Stomach smooth muscle (tissue), 2 donors: ENCODE measurements at regions not wholly inside any gene's neighbourhood (a gene's known extent, or its start where the extent isn't known, plus 50 kb on each side); places are given as distances from the start of the nearest gene placed in this dataset.

Source experiments
- H3K27ac ChIP-seq: one replicate; pipeline ENCODE4 v1.7.0; 2013; ENCODE audit warnings: mild to moderate bottlenecking, low read length, inconsistent platforms
- H3K27me3 ChIP-seq, 2 donors: one replicate each; pipeline ENCODE4 v1.7.0; 2013; ENCODE audit warnings: low read length in 2 of 2; ENCODE audit not compliant: insufficient read depth in 2 of 2, control insufficient read depth in 1 of 2
- H3K36me3 ChIP-seq, 2 donors: one replicate each; pipeline ENCODE4 v1.7.0; 2013; ENCODE audit warnings: low read length in 2 of 2; ENCODE audit not compliant: control insufficient read depth in 2 of 2, insufficient read depth in 2 of 2
- H3K4me1 ChIP-seq: one replicate; pipeline ENCODE4 v1.7.0; 2013; ENCODE audit warnings: low read length; ENCODE audit not compliant: control insufficient read depth, insufficient read depth
- H3K4me3 ChIP-seq, 2 donors: one replicate each; pipeline ENCODE4 v1.7.0; 2013; ENCODE audit warnings: low read length in 2 of 2
- H3K9ac ChIP-seq, 2 donors: one replicate each; pipeline ENCODE4 v1.7.0; 2013; ENCODE audit warnings: low read length in 2 of 2, mild to moderate bottlenecking in 1 of 2
- H3K9me3 ChIP-seq, 2 donors: one replicate each; pipeline ENCODE4 v1.7.0; 2013; ENCODE audit warnings: low read length in 2 of 2; ENCODE audit not compliant: control insufficient read depth in 2 of 2
- donor health status: healthy.
- donor health status: Pancreatic carcinoma.

DNA sequence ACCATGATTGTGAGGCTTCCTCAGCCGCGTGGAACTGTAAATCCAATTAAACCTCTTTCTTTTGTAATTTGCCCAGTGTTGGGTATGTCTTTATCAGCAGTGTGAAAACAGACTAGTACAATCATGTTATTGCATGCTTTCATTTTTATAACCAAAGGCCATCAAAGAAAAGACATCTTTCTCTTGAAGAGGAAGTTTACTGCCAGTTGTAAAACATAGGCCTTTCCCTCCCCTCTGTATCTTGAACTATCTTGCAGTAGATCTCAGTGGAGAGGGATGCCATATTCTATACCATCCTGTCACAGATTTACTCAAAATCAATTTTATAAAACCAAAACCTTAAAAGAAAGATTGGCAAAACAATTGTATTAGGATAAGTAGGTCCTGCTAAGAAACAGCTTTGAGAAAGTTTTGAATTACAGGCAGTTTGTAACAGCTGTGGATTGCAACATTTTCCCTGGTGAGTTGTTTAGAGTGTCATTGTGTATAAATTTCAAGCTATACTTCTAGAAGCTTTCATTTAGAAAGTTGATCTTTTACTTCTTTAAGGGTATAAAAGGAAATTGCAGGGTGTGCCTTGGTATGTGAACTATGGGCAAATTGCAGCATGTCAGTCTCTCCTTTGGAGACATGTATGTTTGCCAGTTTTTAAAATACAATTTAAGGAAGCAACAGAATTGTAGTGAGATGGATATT lies 128.0 kb downstream of the ATP23 start:
- H3K36me3 ChIP-seq = no peaks in the 10 kb centered on the region
- H3K27me3 ChIP-seq = no peaks in the 10 kb centered on the region
- no peaks in the 10 kb centered on the region for H3K9me3 ChIP-seq
- no peaks in the 10 kb centered on the region for H3K4me1 ChIP-seq
- no peak overlapping the region for H3K9ac ChIP-seq
- no peak overlapping the region for H3K27ac ChIP-seq
- H3K4me3 ChIP-seq = no peak overlapping the region

DNA sequence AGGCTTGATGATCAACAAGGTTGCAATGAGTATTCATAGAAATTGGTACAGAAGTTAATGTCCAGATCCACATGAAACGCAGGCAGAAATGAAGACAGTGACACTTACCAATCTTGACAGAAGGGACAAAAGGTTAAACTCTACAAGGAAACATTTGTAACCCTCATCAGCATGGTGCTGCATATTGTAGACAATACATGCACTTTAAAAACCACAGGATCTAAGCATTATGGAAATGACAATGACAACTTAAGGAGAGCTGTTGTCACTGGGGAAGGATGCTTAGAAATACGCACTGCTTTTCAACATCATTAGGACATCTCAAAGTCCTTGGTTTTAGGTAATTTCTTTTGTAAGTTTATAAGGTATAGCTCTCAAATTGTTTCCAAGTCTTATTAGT lies 130.6 kb downstream of the ATP23 start:
- no peak overlapping the region for H3K9ac ChIP-seq
- H3K36me3 ChIP-seq = no peaks in the 10 kb centered on the region
- no peaks in the 10 kb centered on the region for H3K9me3 ChIP-seq
- no peak overlapping the region for H3K4me3 ChIP-seq
- H3K27ac ChIP-seq = no peak overlapping the region
- H3K27me3 ChIP-seq = no peaks in the 10 kb centered on the region
- no peaks in the 10 kb centered on the region for H3K4me1 ChIP-seq

DNA sequence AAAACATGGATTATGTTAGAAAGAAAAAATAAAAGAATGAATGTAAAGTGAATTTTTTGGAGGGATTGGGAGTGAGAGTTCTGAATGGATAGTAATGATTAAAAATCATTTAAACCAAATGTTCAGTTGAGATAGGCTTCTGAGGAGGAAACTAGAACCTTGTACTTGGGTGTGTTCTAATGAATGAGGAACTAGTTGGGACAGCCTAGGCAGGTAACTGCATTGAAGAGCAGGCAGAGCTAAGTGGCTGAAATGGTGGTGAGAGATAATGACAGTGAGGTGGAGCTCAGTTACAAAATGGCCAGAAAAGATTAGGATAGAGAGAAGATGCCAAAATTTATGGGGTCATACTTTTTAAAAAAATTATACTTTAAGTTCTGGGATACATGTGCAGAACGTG lies 132.9 kb downstream of the ATP23 start:
- no peak overlapping the region for H3K27ac ChIP-seq
- H3K9ac ChIP-seq = no peak overlapping the region
- H3K36me3 ChIP-seq = no peaks in the 10 kb centered on the region
- H3K9me3 ChIP-seq = no peaks in the 10 kb centered on the region
- no peaks in the 10 kb centered on the region for H3K27me3 ChIP-seq
- H3K4me3 ChIP-seq = no peak overlapping the region
- H3K4me1 ChIP-seq = no peaks in the 10 kb centered on the region

DNA sequence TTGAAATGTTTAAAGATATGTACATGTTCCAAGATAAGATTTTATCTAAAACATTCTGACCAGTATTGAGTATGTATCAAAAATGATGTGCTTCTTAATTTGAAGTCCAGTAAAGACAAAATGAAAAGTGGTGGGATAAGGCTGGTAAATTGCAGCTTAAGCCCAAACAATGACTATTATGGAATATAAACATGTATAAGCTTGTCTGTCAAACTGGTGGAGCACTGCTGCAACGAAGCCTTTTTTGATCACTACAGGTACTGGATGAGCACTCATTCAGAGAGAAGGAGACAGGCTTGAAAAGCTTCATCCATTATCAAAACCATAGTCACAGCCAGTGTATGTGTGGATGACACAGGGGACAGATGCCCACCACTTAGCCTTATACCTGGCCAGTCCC lies 138.4 kb downstream of the ATP23 start:
- no peaks in the 10 kb centered on the region for H3K4me1 ChIP-seq
- no peak overlapping the region for H3K9ac ChIP-seq
- H3K27me3 ChIP-seq = no peaks in the 10 kb centered on the region
- no peaks in the 10 kb centered on the region for H3K36me3 ChIP-seq
- H3K27ac ChIP-seq = no peak overlapping the region
- no peak overlapping the region for H3K4me3 ChIP-seq
- peaks cover 0 to 2% of the 10 kb centered on the region in 2 donors for H3K9me3 ChIP-seq

DNA sequence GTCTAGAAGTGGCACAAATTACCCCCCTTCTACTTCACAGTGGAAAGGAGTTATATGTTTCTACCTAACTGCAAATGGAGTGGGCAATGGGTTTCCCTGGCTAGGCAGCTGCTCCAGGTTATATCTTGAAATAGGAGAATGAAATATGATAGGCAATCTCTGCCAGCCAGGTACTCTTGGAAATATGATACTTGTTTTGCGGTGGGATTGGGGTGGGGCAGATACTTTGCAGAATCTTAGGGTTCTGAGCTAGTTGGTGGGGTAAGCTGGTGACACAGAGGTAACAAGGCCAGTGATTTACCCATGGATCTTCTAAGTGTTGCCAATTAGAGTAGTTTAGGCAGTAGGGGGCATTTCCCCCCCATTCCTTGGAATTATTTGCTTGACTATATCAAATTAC lies 140.1 kb downstream of the ATP23 start:
- Histone ChIP-seq H3K36me3 (no peaks in the 10 kb centered on the region), H3K27ac (no peak overlapping the region), H3K9me3 (peaks cover 0 to 2% of the 10 kb centered on the region in 2 donors), H3K4me3 (no peak overlapping the region), H3K27me3 (no peaks in the 10 kb centered on the region), H3K4me1 (no peaks in the 10 kb centered on the region), H3K9ac (no peak overlapping the region)

DNA sequence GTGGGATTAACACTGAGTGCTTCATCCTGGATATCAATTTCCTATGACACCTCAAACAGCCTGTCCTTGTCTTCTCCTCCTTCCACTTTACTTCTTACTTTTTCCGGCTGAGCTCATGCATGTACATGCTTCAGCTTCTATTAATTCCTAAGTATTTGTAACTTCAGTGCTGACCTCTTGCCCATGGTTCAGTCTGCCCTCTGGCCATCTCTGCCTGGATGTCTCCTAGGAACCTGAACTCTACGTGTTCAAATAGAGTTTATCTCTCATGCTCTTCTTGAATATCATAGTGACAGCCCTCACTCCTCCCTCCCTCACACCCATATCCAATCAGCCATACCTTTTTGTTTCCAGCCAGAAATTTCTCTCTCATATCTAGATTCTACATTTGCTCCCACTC lies 141.6 kb downstream of the ATP23 start:
- H3K4me1 ChIP-seq = no peaks in the 10 kb centered on the region
- no peak overlapping the region for H3K4me3 ChIP-seq
- peaks cover 0 to 2% of the 10 kb centered on the region in 2 donors for H3K9me3 ChIP-seq
- H3K27me3 ChIP-seq = no peaks in the 10 kb centered on the region
- no peaks in the 10 kb centered on the region for H3K36me3 ChIP-seq
- H3K9ac ChIP-seq = no peak overlapping the region
- H3K27ac ChIP-seq = no peak overlapping the region

DNA sequence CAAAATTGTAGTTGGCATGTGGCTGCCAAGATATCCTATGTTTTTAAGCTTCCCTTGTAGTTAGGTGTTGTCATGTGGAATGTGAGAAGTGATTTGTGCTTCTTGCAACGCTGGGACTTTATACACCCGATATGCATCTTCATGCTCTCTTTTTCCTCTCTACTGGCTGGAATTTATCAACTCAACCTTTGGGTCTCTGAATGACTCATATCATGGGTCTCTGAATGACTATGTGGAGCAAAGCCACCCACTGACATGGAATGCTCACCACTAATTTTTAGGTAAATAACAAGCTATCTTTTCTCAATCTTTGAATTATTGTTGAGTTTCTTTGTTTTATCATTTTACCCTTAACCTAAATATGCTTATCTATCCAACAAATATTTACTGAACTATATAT lies 144.6 kb downstream of the ATP23 start:
- H3K36me3 ChIP-seq = no peaks in the 10 kb centered on the region
- no peaks in the 10 kb centered on the region for H3K4me1 ChIP-seq

DNA sequence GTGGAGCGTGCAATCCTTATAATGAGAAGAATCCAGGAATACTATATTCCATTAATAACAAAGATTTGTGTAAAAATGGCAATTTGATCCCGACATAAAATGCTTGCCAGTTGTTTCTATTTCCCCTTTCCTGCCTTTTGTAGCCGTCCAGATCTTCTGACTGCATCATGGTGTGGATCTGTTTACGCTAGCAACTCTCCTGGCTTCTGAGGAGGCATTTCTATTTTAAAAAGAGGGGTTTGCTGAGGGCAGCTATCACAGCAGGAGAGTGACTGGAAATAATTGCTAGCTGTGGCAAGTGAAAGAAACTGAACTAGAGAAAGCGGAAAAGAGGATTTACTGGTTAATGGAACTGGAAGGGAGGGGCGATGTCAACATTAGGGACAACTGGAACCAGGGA lies 145.6 kb downstream of the ATP23 start:
- H3K36me3 ChIP-seq = no peaks in the 10 kb centered on the region
- no peaks in the 10 kb centered on the region for H3K9me3 ChIP-seq
- H3K27me3 ChIP-seq = no peaks in the 10 kb centered on the region
- H3K4me3 ChIP-seq = no peak overlapping the region
- H3K4me1 ChIP-seq = no peaks in the 10 kb centered on the region
- H3K9ac ChIP-seq = no peak overlapping the region
- H3K27ac ChIP-seq = no peak overlapping the region

More for the DNA sequence above, 144.6 kb downstream of the ATP23 start:
- H3K27ac ChIP-seq = no peak overlapping the region
- H3K9me3 ChIP-seq = no peaks in the 10 kb centered on the region
- no peak overlapping the region for H3K4me3 ChIP-seq
- H3K9ac ChIP-seq = no peak overlapping the region
- H3K27me3 ChIP-seq = no peaks in the 10 kb centered on the region

DNA sequence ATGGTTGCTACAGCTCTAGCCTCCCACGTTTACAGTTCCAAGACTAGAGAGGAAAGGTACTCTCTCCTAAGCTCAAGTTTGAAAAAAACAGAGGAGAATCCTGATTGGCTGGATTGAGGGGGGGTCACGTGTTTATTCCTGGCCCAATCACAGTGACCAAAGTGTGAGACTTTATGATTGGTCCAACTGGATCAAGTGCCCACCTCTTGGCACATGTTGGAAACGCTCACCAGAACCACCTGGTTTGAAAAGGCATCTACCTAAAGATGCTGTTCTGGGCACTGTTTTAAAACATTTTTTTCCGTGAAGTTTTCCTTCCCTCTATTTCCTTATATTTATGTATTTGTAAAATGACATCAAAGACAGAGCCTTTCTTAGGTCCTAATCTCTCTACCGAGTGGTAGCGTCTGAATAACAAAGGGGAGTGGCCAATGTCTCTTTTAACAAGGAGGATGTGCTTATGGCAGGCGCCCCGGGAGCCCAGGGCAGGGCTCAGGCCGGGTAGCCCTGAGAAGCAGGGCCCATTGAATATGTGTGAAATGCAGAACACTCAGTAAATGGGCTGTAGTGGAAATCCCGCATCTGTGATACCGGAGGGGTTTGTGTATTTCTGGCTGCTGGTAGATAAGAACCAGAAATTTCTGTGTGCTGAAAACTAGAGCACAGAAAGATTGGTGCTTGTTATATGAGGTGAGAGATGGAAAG lies 146.2 kb downstream of the ATP23 start:
- no peaks in the 10 kb centered on the region for H3K36me3 ChIP-seq
- H3K4me3 ChIP-seq = no peak overlapping the region
- no peak overlapping the region for H3K27ac ChIP-seq
- no peaks in the 10 kb centered on the region for H3K4me1 ChIP-seq
- H3K9me3 ChIP-seq = no peaks in the 10 kb centered on the region
- H3K9ac ChIP-seq = no peak overlapping the region
- H3K27me3 ChIP-seq = no peaks in the 10 kb centered on the region

DNA sequence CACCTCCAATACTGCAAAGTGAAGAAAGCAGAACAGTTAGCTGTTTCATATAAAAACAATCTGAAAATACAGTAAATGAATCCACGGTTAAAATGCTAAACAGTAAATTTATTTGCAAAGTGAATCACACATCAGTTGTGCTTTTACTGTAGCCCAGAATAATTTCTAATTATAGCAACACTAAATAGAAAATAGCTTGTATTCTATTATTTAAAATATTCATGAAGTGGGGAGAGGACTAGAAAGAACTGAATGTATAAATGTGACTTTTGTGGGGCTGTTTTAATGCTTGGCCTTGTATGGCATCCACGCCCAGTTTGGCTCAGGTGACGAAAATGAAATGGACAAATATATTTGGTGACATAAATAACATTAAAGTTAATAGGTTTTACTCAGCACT lies 148.2 kb downstream of the ATP23 start:
- no peak overlapping the region for H3K27ac ChIP-seq
- no peak overlapping the region for H3K9ac ChIP-seq
- no peaks in the 10 kb centered on the region for H3K9me3 ChIP-seq
- no peaks in the 10 kb centered on the region for H3K4me1 ChIP-seq
- H3K4me3 ChIP-seq = no peak overlapping the region
- no peaks in the 10 kb centered on the region for H3K27me3 ChIP-seq
- H3K36me3 ChIP-seq = no peaks in the 10 kb centered on the region

DNA sequence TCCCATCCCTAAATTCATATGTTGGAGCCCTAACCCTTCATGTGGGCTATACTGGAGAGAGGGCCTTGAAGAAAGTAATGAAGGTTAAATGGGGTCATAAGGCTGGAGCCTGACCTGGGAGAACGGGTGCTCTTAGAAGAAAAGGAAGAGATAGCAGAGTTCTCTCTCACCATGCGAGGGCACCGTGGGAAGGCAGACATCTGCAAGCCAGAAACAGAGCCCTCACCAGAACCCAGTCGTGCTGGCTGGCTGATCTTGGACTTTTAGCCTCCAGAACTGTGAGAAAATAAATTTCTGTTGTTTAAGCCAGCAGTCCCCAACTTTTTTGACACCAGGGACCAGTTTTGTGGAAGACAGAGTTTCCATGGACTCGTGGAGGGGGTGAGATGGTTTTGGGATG lies 149.3 kb downstream of the ATP23 start:
- H3K4me1 ChIP-seq = no peaks in the 10 kb centered on the region
- H3K27ac ChIP-seq = no peak overlapping the region

More for the DNA sequence above, 149.3 kb downstream of the ATP23 start:
- Histone ChIP-seq H3K27me3 (no peaks in the 10 kb centered on the region), H3K4me3 (no peak overlapping the region), H3K9me3 (no peaks in the 10 kb centered on the region), H3K9ac (no peak overlapping the region), H3K36me3 (no peaks in the 10 kb centered on the region)
